Liver (tissue), 3 donors: ENCODE measurements at regions not wholly inside any gene's neighbourhood (a gene's known extent, or its start where the extent isn't known, plus 50 kb on each side); places are given as distances from the start of the nearest gene placed in this dataset.

ENCODE experiments used
- CTCF ChIP-seq: fragments of 150-350 bp; IDR thresholded peaks from 2 replicates; pipeline ENCODE4 v1.5.1; 2017; ENCODE audit warnings: improper control_type of control experiment, low read depth, low read length; ENCODE audit not compliant: missing input control
- HNF4G ChIP-seq: IDR thresholded peaks from 2 replicates; pipeline ENCODE4 v1.6.1; 2016; ENCODE audit warnings: antibody characterized with exemption
- JUND ChIP-seq, 2 donors: IDR thresholded peaks; 2 replicates each; pipeline ENCODE4 v1.6.1; 2016; ENCODE audit warnings: antibody characterized with exemption in 2 of 2
- RAD21 ChIP-seq, 2 donors: IDR thresholded peaks; 2 replicates each; pipeline ENCODE4 v1.6.1; 2016; ENCODE audit warnings: antibody characterized with exemption in 2 of 2, mild to moderate bottlenecking in 2 of 2
- donor health status: healthy.
- donor health status: healthy.

GRCh38 chr2:231646476-231646875, 53.8 kb downstream of the TEX44 start:
- TF ChIP-seq RAD21 (IDR thresholded peaks at IDR 0.05) (no peak), CTCF (no peak), JUND (IDR thresholded peaks at IDR 0.05) (no peak), HNF4G (no peak)
